Left ventricle myocardium superior (tissue), 1 donor: ENCODE measurements at regions not wholly inside any gene's neighbourhood (a gene's known extent, or its start where the extent isn't known, plus 50 kb on each side); places are given as distances from the start of the nearest gene placed in this dataset.

ENCODE experiments used
- ATAC-seq: fragments of 200-7000 bp; cut with Tn5 transposase; one replicate; pipeline ENCODE4 v1.9.1; 2020; ENCODE audit warnings: mild to moderate bottlenecking, moderate library complexity
- DNase-seq: peaks from one replicate; pipeline ENCODE4 v3.0.0-alpha.2; 2020
- intact Hi-C: fragments of 100-400 bp; cut with micrococcal nuclease; formaldehyde crosslinking; loops from one replicate; pipeline ENCODE4 v1.11.0; 2022
- donor health status: DM: no; HTN: yes; CAD: no; lungs with severe emphysema.

DNA sequence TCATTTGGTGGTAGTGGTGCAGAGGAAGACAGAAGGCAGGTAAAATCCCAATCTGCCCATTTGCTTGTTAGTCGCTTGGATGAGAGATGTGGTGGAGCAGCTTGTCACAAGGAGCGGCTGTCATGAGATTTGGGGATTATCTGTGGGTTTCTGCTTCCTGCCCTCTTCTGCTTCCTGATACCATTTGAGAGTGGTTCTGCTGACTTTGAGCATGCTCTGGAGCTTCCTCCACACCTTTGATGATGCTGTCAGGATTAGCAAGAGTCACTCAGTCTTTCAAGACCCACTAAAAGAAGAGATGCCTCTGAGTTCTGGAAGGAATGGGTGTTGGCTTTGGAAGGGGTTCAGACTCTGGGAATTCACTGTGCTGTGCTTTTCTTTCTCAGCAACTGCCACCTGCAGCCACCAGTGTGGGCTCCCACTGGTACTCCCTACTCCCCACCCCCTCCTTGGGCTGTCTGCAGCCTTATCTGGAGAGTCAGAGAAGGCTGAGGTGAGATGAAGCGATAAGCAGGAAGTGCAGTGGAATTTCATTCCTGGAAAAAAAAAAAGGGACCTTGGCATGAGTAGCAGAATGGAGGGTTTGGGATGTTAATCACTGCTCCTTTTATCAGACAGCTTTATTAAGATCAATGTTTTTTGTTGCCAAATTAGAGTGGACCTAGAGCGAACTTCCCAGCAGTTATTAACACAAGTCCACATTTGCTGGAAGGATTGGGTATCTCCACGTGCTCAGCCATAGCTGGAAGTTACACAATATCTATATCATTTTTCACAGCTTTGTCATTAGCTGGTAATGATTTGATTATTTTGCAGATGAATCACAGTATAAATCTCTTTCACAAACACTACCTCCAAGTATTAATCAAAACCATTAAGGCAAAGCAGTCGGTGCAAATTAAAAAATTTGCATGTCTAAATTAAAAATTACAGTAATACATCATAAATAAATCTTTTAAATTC lies 233.0 kb upstream of the SATB1 start:
- DNase-seq (no peak), ATAC-seq (no peak)
- intact Hi-C loops, result no loop called here

DNA sequence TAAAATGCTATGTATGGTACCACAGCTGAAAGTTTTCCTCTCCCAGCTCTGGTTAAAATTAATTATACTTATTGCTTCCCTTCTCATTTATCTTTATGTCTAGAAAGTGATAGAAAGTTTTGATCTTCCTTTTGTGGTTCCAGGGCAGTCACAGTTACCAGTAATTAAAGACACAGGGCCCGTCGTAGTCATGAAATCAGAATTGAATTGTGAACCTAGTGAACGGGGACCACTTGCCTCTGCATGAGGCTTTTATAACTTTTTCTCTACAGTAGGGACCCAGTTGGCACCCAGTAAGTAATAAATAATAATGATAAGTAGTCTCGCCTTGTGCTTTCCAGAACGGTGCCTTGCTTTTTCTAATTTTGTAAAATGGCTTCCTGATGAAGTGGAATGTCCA lies 231.7 kb upstream of the SATB1 start:
- DNase-seq, result no peak
- intact Hi-C loops, result no loop called here
- ATAC-seq, result no peak

DNA sequence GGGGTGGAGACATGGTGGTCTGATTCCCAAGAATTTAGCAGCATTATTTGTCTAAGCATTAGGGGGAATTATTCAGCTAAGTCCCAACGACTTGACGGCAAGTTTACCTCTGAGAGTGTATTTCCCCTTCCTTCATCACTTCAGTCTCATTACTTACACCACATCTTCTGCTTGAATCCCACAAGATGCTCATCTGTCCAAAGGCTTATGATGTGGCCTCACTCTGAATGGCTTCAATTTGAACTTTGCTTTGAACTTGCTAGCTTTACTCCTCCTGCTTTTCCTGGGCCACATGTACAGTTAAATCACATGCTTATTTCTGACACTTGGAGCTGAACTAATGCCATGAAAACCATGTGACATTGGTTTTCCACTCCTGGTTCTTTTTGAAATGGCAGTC lies 231.3 kb upstream of the SATB1 start:
- intact Hi-C loops, result no loop called here
- ATAC-seq, result no peak
- no peak for DNase-seq

DNA sequence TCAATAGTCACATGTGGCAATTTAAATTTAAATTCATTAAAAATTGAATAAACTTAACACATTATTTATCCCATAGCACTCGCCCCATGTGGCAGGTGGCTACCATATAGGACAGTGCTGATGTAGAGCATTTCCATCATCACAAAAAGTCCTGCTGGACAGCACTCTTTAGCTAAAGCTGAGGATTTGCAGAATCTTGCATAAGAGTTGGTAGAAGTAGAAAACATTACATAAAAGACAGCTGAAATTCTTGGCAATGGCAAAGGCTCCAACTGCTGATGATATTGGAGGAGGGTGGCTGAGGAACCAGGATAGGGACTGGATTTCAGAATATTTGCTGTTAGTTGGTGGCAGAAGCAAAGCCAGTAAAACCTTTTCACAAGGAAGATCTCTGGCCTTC lies 230.7 kb upstream of the SATB1 start:
- intact Hi-C loops, result no loop called here
- no peak for ATAC-seq
- no peak for DNase-seq

DNA sequence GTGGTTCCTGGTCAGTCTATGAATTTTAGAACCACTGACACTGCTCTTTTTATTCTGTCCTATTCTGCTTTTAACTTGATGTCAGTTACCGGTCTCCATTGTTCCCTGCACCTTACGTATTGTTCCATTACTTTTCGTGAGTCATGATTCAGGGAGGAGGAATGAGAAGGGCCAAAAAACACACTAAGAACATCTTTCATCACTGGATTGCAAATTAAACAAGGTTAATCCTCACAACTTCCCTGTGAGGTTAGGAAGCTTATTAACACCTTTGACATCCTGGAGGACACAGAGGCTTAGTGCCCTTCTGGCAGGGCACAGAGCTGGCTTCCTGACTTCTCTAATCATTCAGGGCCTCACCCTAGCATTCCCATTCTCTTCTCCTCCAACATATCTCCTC lies 227.6 kb upstream of the SATB1 start:
- ATAC-seq (no peak), DNase-seq (no peak)
- intact Hi-C loops, result no loop called here

DNA sequence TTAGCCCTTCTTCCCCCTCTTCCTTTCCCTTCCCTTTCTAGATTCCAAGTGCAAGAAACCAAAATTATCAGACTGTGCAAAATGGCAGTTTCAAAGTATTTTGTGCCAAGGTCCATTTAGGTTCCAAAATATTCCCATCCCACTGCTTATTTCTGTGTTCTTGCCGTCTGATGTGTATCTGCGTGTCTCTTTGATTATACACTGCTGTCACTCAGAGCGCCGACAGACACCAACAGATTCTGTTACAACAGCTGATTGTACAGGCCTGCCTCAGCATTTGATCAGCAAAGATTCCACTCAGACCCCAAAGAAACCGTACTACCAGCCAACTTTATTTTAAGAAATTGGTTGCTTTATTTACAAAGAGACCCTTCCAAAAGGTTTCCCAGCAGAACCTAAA lies 225.6 kb upstream of the SATB1 start:
- intact Hi-C loops, result no loop called here
- ATAC-seq, result no peak
- no peak for DNase-seq

DNA sequence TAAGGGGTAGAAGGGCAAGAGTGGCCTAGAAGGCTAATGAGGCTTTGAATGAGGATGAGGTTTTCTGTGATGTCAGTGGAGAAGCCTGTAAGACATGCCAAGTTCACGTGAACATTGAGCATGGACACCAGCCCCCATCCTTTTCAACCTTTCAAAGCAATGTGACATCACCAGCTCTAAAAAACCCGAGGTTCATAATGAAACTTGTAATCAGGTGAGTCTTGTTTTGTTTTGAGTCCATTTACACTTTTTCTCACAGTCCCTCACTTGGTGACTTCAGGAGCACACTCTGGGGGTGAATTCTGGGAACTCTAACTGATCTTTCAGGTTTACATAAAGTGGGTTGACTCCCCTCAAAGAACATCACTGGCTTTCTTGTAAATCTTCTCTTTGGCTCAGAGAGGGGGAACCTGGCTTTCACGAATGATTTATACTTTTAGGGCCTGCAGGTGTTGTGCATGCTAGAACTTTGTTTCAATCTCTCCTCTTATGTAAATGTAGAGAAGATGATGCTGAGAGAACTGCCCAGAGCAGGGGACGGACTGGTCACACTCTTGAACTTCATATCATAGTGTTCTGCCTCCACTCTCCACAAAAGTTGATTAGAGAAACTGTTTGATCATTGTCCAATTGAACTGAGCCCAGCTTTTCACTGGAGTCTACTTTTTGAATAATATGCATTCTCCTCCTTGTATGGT lies 224.7 kb upstream of the SATB1 start:
- intact Hi-C loops, result no loop called here
- DNase-seq, result no peak
- ATAC-seq, result no peak

DNA sequence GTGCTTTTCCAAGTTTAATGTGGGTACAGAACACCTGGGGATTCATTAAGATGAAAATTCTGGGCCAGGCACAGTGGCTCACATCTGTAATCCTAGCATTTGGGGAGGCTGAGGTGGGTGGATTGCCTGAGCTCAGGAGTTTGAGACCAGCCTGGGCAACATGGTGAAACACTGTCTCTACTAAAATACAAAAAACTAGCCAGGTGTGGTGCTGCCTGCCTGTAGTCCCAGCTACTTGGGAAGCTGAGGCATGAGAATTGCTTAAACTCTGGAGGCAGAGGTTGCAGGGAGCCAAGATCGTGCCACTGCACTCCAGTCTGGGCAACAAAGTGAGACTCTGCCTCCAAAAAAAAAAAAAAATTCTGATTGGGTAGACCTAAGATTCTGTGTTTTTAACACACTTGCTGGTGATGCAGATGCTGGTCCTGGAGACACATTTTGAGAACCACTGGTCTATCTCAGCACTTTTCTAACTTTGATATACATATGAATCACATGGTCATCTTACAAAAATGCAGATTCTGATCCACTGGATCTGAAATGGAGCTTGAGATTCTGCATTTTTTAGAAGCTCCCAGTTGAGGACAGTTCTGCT lies 223.8 kb upstream of the SATB1 start:
- intact Hi-C loops, result no loop called here
- DNase-seq (no peak), ATAC-seq (no peak)

DNA sequence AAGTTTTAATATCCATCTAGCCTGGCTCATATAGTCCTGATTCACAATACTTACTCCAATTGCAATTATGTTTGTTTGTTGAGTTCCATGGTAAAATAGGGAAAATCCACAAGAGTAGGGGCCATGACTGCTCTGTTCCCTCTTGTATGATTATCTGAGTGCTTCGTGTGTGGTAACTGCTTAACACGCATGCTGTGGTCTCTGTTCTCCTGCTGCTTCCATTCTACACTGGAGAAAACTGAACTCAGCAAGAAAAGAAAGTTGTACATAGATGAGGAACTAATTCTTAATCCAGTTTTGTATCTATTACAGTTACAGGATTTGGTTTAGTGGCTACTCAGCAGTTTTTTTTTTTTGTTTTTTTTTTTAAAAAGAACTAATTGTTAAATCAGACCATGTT lies 223.0 kb upstream of the SATB1 start:
- ATAC-seq (no peak), DNase-seq (no peak)
- intact Hi-C loops, result no loop called here

DNA sequence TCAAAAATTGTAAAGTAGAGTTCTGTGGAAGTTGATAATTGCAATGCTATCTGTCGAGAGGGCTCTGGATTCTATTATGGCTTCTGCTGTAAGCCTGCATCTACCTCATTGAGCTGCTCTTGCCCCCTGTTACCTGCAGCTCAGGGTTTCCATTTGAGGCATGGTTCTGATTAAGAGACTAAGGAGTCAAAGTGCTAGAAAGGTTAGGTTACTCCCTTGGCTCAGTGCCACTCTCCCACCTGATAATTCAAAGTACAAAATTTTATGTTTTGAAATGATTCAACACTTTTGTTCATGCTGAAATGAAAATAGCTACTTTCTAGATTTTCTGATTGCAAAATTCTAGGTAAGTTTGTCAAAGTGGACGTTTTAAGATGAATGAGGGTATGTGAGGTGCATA lies 220.5 kb upstream of the SATB1 start:
- no peak for ATAC-seq
- intact Hi-C loops, result no loop called here
- no peak for DNase-seq

DNA sequence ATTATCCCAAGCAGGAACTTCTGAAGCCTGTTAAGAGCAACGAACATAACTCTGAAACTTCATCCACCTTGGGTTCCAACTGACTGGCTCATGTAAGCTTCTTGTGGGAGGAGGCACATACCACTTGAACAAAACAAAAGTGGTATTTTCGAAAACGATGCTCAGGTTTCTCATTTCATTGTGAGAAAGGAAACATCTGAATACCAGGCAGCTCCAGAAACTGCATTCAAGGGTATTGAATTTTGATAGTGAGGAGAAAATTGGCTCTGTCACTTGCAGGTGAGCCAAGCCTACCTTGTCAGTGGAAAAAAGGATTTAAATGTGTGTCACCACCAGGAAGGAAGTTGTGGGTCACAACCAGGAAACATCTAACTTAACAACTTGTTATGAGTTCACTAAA lies 218.1 kb upstream of the SATB1 start:
- DNase-seq (no peak), ATAC-seq (no peak)
- intact Hi-C loops, result no loop called here

DNA sequence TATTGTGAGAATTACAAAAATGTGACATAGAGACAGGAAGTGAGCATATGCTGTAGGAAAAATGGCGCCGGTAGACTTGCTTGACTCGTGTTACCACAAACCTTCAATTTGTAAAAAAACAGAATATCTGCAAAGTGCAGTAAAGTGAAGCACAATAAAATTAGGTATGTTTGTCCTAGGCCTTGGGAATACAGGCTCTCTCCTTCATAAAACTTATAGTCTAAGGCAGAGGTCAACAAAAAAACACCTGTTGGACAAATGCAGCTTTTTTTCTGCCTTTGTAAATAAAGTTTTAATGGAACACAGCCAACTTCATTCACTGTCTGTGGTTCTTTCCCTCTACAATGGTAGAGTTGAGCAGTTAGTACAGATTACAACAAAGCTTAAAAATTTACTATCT lies 216.8 kb upstream of the SATB1 start:
- no peak for DNase-seq
- no peak for ATAC-seq
- intact Hi-C loops, result no loop called here

DNA sequence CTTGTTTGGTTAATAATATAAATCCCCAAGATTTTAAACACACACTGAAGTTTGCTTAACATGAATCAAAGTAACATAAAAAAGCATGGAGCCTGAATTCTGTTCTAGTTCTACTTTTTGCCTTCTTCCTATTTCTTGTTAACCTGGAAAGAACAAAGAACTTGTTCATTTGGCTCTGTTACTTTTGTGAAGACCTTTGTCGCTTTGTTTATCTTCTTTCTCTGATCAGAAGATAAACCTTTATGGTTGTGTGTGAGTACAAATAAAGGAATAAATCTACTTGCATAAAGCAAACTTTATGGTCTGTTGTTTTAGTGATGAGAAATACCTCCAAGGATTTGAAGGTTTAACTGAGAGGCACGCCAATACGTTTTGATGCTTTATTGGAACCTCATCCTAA lies 210.1 kb upstream of the SATB1 start:
- intact Hi-C loops, result no loop called here
- DNase-seq (no peak), ATAC-seq (no peak)

DNA sequence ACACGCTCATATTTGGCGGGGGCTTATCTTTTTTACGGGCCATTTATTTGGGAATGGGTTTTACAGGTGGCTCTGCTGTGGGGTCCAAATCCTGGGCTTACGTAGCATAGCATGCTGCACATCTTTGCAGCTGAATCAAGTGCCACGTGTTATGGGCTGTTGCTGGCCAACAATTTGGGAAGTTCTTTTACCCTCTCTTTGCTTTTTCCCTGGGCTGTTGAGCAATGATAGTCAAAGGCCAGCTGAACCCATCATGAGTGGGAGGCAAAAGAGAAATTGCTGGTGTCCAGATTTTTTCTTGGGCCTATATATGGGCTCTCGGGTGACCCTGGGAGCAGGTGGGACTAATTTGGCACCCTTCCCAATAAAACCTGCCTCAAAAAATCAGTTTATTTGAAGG lies 209.3 kb upstream of the SATB1 start:
- DNase-seq (no peak), ATAC-seq (no peak)
- intact Hi-C loops, result no loop called here

DNA sequence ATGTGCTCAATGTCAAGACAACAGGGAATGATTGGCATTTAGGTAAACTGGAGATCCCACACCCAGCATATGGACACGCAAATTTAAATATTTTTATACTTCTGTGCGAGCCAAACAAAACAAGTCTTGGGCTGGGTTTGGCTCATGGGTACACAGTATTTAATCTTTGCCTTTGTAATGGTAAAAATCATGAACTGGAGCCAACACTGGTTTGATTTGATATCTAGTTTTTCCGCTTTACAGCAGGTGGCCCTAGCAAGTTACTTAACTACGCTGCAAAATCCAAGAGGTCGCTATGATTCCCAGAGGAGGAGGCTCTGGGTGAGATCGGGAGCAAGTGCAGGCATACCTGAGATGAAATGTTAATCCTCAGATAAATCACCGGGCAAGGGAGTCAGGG lies 207.9 kb upstream of the SATB1 start:
- intact Hi-C loops, result no loop called here
- DNase-seq (no peak), ATAC-seq (no peak)

DNA sequence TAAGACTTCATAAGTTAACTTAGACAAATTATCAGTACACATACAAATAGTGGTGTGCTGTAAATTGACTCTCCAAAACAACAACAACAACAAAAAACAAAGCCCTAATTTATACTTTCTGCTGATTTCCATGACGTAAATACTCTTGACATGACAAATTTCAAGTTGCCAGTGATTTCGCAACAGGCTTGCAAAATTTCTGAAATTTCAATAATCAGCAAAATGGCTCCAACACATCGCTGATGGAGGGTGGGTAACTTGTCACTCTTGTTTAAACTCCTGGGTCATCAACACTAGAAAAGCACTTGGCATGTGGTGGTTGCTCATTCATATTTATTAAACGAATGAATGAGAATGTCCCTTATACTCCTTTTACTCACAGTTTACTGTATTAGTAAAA lies 205.2 kb upstream of the SATB1 start:
- ATAC-seq (no peak), DNase-seq (no peak)
- intact Hi-C loops, result no loop called here

DNA sequence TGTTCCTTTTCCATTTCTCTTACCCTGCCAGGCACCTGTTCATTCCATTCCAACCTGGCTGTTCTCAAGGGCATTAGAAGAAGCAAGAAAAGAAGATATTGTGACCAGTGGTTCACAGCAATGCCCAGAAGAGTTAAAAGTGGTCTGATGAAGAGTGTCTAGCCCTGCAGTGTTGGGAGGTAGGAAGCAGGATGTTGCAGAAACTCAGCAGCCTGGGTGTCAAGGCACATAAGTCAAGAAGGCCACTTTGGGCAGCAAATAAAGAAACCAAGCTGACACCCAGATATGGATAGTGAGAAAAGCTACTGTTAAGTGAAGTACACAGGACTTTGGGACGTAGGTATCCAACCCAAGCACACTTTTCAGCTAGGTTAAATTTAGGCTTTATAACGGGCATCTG lies 199.9 kb upstream of the SATB1 start:
- intact Hi-C loops, result no loop called here
- DNase-seq (no peak), ATAC-seq (no peak)

DNA sequence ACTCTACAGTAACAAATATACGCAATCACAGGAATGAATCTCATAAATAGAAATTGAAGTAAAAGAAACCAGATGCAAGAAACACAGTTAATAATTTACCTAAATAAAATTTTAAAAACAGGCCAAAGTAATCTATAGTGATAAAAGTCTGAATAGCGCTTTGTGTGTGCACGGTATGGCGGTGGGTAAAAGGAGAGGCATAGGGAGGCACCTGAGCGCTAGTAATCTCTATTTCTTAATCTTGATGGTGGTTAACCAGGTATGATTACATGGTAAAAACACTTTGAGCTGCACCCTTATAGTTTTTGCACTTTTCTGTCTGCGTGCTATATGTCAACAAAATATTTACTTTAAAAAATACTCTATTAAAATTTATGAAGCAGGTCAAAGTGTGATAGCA lies 198.1 kb upstream of the SATB1 start:
- DNase-seq (no peak), ATAC-seq (no peak)
- intact Hi-C loops, result no loop called here

DNA sequence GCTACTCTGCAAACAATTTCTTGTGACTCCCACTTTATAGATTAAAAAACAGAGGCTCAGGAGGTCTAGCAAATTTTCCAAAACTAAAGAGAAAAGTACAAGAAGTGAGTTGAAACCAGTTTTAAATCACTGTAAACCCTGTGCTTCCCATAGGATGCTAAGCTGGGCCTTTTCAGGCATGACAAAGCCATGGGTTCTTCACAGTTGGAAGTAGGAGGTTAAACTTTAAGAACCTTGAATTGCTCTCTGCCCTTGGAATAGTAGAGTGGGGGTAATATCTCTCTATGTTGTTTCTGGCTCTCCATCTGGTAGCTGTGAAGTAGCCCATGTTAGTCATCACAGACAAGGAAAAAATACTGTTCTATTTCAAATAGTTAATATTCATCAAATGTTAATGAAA lies 193.6 kb upstream of the SATB1 start:
- intact Hi-C loops, result no loop called here
- DNase-seq (no peak), ATAC-seq (no peak)

DNA sequence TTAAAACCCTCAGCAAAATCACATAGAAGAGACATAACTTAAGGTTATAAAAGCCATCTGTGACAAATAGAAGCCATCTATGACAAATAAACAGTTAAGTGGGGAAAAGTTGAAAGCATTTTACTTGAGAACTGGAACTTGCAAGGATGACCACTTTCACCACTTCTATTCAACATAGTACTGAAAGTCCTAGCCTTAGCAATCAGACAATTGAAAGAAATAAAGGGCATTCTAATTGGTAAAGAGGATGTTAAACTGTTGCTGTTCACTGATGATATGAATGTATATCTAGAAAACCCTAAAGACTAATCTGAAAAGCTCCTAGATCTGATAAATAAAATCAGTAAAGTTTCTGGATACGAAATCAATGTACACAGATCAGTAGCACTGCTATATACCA lies 186.9 kb upstream of the SATB1 start:
- intact Hi-C loops, result no loop called here
- no peak for ATAC-seq
- DNase-seq, result no peak

DNA sequence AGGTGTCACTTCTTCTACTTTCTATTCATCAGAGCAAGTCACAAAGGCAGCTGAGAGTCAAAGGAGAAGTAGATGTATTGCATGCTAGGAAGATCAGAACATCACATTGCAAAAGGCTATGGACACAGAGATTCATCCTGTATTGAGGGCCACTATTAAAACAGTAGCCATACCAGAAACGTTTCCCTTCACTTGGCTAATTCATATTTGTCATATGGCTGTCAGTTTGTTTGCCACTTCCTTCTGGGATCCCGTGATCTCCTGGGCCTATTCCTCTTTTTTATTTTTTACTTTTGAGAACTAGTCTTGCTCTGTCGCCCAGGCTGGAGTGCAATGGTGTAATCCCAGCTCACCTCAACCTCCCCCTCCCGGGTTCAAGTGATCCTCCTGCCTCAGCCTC lies 184.0 kb upstream of the SATB1 start:
- intact Hi-C loops, result no loop called here
- no peak for DNase-seq

More for the DNA sequence above, 184.0 kb upstream of the SATB1 start:
- ATAC-seq, result no peak
